Neural cell (in vitro differentiated cells): ENCODE measurements at regions not wholly inside any gene's neighbourhood (a gene's known extent, or its start where the extent isn't known, plus 50 kb on each side); places are given as distances from the start of the nearest gene placed in this dataset.

Experiments used
- H2AFZ ChIP-seq: fragments of 200-600, 300-800 bp; sonication (generic), shearing (Covaris generic); 2 replicates; pipeline ENCODE4 v1.6.0; 2014; ENCODE audit warnings: low read depth, mild to moderate bottlenecking, antibody characterized with exemption, low read length, moderate library complexity
- H3F3A ChIP-seq: fragments of 200-600 bp; shearing (Covaris generic); 2 replicates; pipeline ENCODE4 v1.6.1; 2016; ENCODE audit warnings: mild to moderate bottlenecking, moderate library complexity, mixed read lengths, antibody characterized with exemption, low read length; ENCODE audit not compliant: insufficient read depth, poor library complexity, severe bottlenecking
- H3K27ac ChIP-seq: fragments of 200-600, 300-800 bp; sonication (generic), shearing (Covaris generic); 2 replicates; pipeline ENCODE4 v1.5.1; 2014; ENCODE audit warnings: mild to moderate bottlenecking, low read length, moderate library complexity
- H3K27me3 ChIP-seq: fragments of 300-800, 200-600 bp; sonication (generic), shearing (Covaris generic); 2 replicates; pipeline ENCODE4 v1.6.0; 2014; ENCODE audit warnings: mild to moderate bottlenecking, low read depth, low read length, moderate library complexity; ENCODE audit not compliant: insufficient read depth
- H3K36me3 ChIP-seq: fragments of 300-800, 200-600 bp; sonication (generic), shearing (Covaris generic); 2 replicates; pipeline ENCODE4 v1.5.1; 2014; ENCODE audit warnings: mild to moderate bottlenecking, antibody characterized with exemption, low read length, moderate library complexity; ENCODE audit not compliant: insufficient read depth
- H3K4me2 ChIP-seq: fragments of 300-800, 200-600 bp; sonication (generic), shearing (Covaris generic); 2 replicates; pipeline ENCODE4 v1.6.0; 2014; ENCODE audit warnings: mild to moderate bottlenecking, low read length
- H3K4me3 ChIP-seq: fragments of 300-800, 200-600 bp; sonication (generic), shearing (Covaris generic); 2 replicates; pipeline ENCODE4 v1.5.1; 2014; ENCODE audit warnings: mild to moderate bottlenecking, low read length, moderate library complexity
- H3K79me2 ChIP-seq: fragments of 200-600 bp; shearing (Covaris generic); replicated peaks from 2 replicates; pipeline ENCODE4 v1.6.0; 2014; ENCODE audit warnings: mild to moderate bottlenecking, low read length, moderate library complexity; ENCODE audit not compliant: insufficient read depth
- H3K9ac ChIP-seq: fragments of 300-800, 200-600 bp; sonication (generic), shearing (Covaris generic); 2 replicates; pipeline ENCODE4 v1.6.1; 2016; ENCODE audit warnings: mild to moderate bottlenecking, low read length, mixed read lengths
- H3K9me2 ChIP-seq: fragments of 200-600 bp; shearing (Covaris generic); 2 replicates; pipeline ENCODE4 v1.6.1; 2016; ENCODE audit warnings: mild to moderate bottlenecking, low read length, mixed read lengths; ENCODE audit not compliant: insufficient read depth
- H3K9me3 ChIP-seq: fragments of 200-600, 300-800 bp; sonication (generic), shearing (Covaris generic); 2 replicates; pipeline ENCODE4 v1.6.1; 2016; ENCODE audit warnings: mild to moderate bottlenecking, mixed run types, low read length, moderate library complexity, mixed read lengths
- H4K20me1 ChIP-seq: fragments of 200-600 bp; shearing (Covaris generic); 2 replicates; pipeline ENCODE4 v1.6.1; 2016; ENCODE audit warnings: mild to moderate bottlenecking, mixed run types; ENCODE audit not compliant: insufficient read depth
- EP300 ChIP-seq: fragments of 450-650 bp; conservative IDR thresholded peaks from 2 replicates; pipeline ENCODE4 v1.6.1; 2014; ENCODE audit warnings: antibody characterized with exemption, mild to moderate bottlenecking, moderate library complexity; ENCODE audit not compliant: poor library complexity, severe bottlenecking
- EZH2 ChIP-seq: fragments of 200-600, 300-800 bp; shearing (Covaris generic), sonication (generic); IDR thresholded peaks from 2 replicates; pipeline ENCODE4 v1.6.1; 2014; ENCODE audit warnings: antibody characterized with exemption, low read length, borderline replicate concordance, mild to moderate bottlenecking; ENCODE audit not compliant: insufficient read depth, poor library complexity, severe bottlenecking
- MXI1 ChIP-seq: fragments of 450-650 bp; conservative IDR thresholded peaks from 2 replicates; pipeline ENCODE4 v1.6.1; 2014; ENCODE audit warnings: antibody characterized with exemption, mild to moderate bottlenecking; ENCODE audit not compliant: poor library complexity, severe bottlenecking
- POLR2AphosphoS5 ChIP-seq: IDR thresholded peaks from 2 replicates; pipeline ENCODE4 v1.6.1; 2012
- SMC3 ChIP-seq: fragments of 450-650 bp; conservative IDR thresholded peaks from 2 replicates; pipeline ENCODE4 v1.6.1; 2014; ENCODE audit warnings: antibody characterized with exemption, mild to moderate bottlenecking, moderate library complexity; ENCODE audit not compliant: poor library complexity
- TAF1 ChIP-seq: IDR thresholded peaks from 2 replicates; pipeline ENCODE4 v1.6.1; 2012; ENCODE audit warnings: low read depth
- TF ChIP-seq, protein P1 (sequence below): fragments of 450-650 bp; IDR thresholded peaks from 2 replicates; pipeline ENCODE4 v1.5.1; 2014; ENCODE audit warnings: antibody characterized with exemption, mild to moderate bottlenecking, moderate library complexity; ENCODE audit not compliant: poor library complexity, severe bottlenecking
- TF ChIP-seq, protein P2 (sequence below): IDR thresholded peaks from 2 replicates; pipeline ENCODE4 v1.6.1; 2012; ENCODE audit warnings: borderline replicate concordance

- no peak for TF ChIP-seq SMC3
- H3K4me2 ChIP-seq, result no peak overlapping the region
- no peak overlapping the region for H3K9ac ChIP-seq
Measured at GRCh38 chr3:147189016-147189415, 217.3 kb downstream of the ZIC4 start.

DNA sequence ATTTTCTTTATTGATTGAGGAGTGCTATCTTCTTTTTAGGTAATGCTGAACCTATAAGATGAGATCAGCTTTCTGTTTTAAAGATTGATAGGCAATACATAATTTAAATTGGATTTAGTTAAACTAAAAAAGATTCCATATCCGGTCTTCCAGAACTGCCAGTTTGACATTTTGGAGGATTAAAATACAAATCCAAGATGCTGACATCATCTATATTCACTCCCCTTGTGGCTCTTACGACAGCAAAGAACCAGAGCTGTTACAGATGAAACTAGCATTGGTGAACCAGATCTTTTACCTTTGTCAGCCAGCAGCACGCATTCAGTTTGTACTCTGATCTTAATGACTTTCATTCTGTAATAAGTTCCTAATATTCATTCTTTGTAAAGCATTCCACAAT lies 218.7 kb downstream of the ZIC4 start:
- Histone ChIP-seq H3K79me2 (no peaks in the 10 kb centered on the region), H3K27me3 (no peaks in the 10 kb centered on the region), H4K20me1 (no peaks in the 10 kb centered on the region), H3K9me2 (no peaks in the 10 kb centered on the region), H3K4me2 (no peak overlapping the region), H3K4me3 (no peak overlapping the region), H3F3A (no peaks in the 10 kb centered on the region), H3K9me3 (no peaks in the 10 kb centered on the region), H3K9ac (no peak overlapping the region), H3K36me3 (no peaks in the 10 kb centered on the region), H2AFZ (no peak overlapping the region), H3K27ac (no peak overlapping the region)
- TF ChIP-seq, protein P1, sequence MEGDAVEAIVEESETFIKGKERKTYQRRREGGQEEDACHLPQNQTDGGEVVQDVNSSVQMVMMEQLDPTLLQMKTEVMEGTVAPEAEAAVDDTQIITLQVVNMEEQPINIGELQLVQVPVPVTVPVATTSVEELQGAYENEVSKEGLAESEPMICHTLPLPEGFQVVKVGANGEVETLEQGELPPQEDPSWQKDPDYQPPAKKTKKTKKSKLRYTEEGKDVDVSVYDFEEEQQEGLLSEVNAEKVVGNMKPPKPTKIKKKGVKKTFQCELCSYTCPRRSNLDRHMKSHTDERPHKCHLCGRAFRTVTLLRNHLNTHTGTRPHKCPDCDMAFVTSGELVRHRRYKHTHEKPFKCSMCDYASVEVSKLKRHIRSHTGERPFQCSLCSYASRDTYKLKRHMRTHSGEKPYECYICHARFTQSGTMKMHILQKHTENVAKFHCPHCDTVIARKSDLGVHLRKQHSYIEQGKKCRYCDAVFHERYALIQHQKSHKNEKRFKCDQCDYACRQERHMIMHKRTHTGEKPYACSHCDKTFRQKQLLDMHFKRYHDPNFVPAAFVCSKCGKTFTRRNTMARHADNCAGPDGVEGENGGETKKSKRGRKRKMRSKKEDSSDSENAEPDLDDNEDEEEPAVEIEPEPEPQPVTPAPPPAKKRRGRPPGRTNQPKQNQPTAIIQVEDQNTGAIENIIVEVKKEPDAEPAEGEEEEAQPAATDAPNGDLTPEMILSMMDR, result no peak
- TF ChIP-seq, protein P2, sequence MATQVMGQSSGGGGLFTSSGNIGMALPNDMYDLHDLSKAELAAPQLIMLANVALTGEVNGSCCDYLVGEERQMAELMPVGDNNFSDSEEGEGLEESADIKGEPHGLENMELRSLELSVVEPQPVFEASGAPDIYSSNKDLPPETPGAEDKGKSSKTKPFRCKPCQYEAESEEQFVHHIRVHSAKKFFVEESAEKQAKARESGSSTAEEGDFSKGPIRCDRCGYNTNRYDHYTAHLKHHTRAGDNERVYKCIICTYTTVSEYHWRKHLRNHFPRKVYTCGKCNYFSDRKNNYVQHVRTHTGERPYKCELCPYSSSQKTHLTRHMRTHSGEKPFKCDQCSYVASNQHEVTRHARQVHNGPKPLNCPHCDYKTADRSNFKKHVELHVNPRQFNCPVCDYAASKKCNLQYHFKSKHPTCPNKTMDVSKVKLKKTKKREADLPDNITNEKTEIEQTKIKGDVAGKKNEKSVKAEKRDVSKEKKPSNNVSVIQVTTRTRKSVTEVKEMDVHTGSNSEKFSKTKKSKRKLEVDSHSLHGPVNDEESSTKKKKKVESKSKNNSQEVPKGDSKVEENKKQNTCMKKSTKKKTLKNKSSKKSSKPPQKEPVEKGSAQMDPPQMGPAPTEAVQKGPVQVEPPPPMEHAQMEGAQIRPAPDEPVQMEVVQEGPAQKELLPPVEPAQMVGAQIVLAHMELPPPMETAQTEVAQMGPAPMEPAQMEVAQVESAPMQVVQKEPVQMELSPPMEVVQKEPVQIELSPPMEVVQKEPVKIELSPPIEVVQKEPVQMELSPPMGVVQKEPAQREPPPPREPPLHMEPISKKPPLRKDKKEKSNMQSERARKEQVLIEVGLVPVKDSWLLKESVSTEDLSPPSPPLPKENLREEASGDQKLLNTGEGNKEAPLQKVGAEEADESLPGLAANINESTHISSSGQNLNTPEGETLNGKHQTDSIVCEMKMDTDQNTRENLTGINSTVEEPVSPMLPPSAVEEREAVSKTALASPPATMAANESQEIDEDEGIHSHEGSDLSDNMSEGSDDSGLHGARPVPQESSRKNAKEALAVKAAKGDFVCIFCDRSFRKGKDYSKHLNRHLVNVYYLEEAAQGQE, result no peak
- no peak for TF ChIP-seq EP300
- no peak for TF ChIP-seq TAF1
- no peak for TF ChIP-seq EZH2
- TF ChIP-seq MXI1, result no peak
- TF ChIP-seq POLR2AphosphoS5, result no peak
- no peak for TF ChIP-seq SMC3

More at GRCh38 chr3:147189016-147189415, 217.3 kb downstream of the ZIC4 start:
- Histone ChIP-seq H4K20me1 (no peaks in the 10 kb centered on the region), H3K27me3 (no peaks in the 10 kb centered on the region), H3K79me2 (no peaks in the 10 kb centered on the region), H3K4me3 (no peak overlapping the region), H2AFZ (no peak overlapping the region), H3K36me3 (no peaks in the 10 kb centered on the region), H3K27ac (no peak overlapping the region), H3F3A (no peaks in the 10 kb centered on the region), H3K9me2 (no peaks in the 10 kb centered on the region), H3K9me3 (no peaks in the 10 kb centered on the region)

- H3K9me3 ChIP-seq, result no peaks in the 10 kb centered on the region
- no peaks in the 10 kb centered on the region for H3K27me3 ChIP-seq
- H3K36me3 ChIP-seq, result no peaks in the 10 kb centered on the region
- H3K9me2 ChIP-seq, result no peaks in the 10 kb centered on the region
- H3K4me2 ChIP-seq, result no peak overlapping the region
- H3K4me3 ChIP-seq, result no peak overlapping the region
- H3K79me2 ChIP-seq, result no peaks in the 10 kb centered on the region
- no peak overlapping the region for H3K27ac ChIP-seq
- no peaks in the 10 kb centered on the region for H4K20me1 ChIP-seq
- no peaks in the 10 kb centered on the region for H3F3A ChIP-seq
- H2AFZ ChIP-seq, result no peak overlapping the region
- no peak overlapping the region for H3K9ac ChIP-seq
- TF ChIP-seq, protein P2, result no peak
Measured at GRCh38 chr3:147185781-147186180, 220.6 kb downstream of the ZIC4 start.
